NCI-H1105 treated with DMSO at 0.1 percent for 48 hours (cell line): ENCODE measurements at regions not wholly inside any gene's neighbourhood (a gene's known extent, or its start where the extent isn't known, plus 50 kb on each side); places are given as distances from the start of the nearest gene placed in this dataset.
A peak's percentile ranks its signal among the peaks of the same experiment; 100 is the strongest.
"Not testable (repeated sequence)": the region's sequence is repeated elsewhere in the genome, so short reads cannot be mapped to it uniquely, and the experiment has no call there.

Experiments used
- DNase-seq: peaks from one replicate; lab custom pipeline; 2025; lab: John Stamatoyannopoulos, UW

DNA sequence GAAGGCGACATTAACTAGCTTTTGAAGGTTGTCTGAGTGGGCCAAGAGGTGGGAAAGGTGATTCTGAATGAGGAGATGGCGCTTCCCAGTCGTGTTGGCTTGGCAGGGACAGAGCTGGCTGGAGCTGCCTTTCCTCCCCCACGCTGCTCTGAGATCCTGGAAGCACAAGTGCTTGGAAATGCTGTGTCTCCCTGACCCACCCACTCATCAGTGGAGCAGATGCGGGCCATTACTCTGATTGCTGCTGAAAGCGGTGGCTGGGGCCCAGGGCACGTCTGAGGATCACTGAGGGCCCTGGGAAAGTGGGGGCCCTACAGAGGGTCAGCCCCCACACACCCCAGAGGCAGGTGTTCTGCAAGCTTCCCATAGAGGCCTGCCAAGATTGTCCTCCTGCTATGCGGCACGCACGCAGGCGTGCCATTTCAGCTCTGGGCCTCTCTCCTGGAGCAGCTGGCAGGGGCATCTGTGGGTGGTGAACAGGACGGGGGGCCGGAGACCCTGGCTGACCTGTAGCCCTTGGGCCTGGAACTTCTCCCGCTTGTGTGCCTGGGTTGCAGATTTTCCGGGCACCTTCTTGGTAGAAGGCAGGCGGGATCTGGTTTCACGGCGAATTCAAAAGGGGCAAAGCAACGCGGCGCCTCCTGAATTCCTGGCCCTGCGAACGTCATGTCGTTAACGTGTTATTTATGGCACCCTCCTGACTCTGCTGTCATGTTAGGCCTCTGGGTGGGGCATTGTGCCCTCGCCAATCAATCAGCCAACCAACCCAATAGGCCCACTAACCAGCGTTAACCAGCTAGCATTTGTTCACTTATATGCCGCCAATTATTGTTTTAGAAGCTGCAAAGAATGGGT is 133.8 kb upstream of the TBX3 start:
- peak; percentile 74 for DNase-seq

DNA sequence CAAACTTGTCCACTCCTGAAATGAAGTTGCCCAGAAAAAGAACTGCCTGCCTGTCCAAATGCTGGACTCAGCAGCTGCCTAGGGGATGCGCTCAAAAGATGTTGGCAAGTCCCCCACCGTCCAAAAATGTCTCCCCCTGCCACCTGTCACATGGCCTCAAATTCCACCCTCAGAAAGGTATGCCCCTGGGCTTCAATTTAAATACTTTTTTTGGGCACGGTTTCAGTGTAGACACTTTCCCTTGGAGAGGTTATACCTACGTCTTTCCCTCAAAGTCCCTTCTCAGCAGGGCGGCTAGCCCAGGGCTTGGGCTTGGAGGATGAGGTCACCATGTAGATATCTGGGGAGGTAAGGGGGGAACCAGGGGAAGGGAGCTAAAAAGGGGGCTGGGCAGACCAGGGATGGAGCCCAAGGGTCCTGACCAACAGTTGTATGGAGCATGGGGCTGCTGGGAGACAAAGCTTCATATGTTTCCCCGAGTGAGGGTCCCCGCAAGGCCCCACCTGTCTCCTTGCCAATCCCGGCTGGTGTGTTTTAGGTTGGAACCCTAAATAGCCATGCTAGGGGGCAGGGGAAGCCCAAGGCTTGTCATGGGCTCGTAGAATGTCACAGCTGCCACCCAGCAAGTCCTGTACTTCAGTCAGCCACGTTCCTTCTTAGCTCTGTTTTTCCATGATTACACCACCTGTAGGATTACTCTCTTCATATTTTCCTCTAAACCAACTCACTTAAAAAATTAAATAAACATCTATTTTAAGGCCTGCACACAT is 131.2 kb upstream of the TBX3 start:
- DNase-seq: no peak

DNA sequence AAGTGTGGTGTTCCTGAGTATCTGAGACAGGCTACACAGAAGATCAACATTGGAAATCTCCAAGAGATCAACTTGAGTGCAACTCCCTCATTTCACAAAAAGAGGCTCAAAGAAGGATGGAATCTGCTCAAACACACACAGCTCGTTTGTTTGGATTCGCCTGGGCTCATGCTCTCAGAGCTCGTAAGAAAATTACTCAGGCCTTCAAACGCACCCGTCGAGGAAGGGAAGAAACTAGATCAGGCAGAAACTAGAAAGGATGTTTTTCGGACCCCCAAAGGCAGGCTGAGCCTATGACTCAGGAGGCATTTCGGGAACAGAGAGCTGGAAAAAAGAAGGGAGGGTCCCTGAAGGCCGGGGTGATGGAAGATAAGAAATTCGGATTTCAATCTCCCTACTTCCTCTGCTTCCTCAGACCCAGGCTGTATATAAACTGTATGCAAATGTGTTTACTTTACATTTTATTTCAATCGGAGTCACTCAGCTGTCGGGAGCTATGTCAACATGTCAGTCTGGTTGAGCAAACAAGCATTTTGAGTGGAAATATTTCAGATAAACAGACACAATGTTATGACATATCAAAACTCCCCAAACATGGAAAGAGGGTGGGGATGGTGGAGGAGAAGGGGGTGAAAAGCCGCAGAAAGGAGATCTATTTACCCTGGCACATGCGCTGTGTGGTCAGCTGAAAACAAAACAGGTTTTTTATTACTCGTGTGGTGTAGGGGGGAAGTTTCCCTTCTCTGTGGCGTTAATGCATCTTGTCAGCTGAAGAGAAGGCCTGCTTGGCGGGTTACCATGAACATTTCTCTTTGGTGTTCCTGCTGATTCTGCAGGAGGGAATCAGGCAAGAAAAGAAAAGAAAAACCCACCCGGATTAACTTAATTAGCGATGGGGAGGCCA is 129.1 kb upstream of the TBX3 start:
- DNase-seq: peak; percentile 69

GRCh38 chr12:114812384-114812783 is 128.4 kb upstream of the TBX3 start:
- DNase-seq: no peak

- no peak for DNase-seq
Observed at GRCh38 chr12:114809097-114809496, 125.1 kb upstream of the TBX3 start.

GRCh38 chr12:114801381-114801780 is 117.4 kb upstream of the TBX3 start:
- not testable (repeated sequence) for DNase-seq

- not testable (repeated sequence) for DNase-seq
Observed at GRCh38 chr12:114800566-114800965, 116.6 kb upstream of the TBX3 start.

DNA sequence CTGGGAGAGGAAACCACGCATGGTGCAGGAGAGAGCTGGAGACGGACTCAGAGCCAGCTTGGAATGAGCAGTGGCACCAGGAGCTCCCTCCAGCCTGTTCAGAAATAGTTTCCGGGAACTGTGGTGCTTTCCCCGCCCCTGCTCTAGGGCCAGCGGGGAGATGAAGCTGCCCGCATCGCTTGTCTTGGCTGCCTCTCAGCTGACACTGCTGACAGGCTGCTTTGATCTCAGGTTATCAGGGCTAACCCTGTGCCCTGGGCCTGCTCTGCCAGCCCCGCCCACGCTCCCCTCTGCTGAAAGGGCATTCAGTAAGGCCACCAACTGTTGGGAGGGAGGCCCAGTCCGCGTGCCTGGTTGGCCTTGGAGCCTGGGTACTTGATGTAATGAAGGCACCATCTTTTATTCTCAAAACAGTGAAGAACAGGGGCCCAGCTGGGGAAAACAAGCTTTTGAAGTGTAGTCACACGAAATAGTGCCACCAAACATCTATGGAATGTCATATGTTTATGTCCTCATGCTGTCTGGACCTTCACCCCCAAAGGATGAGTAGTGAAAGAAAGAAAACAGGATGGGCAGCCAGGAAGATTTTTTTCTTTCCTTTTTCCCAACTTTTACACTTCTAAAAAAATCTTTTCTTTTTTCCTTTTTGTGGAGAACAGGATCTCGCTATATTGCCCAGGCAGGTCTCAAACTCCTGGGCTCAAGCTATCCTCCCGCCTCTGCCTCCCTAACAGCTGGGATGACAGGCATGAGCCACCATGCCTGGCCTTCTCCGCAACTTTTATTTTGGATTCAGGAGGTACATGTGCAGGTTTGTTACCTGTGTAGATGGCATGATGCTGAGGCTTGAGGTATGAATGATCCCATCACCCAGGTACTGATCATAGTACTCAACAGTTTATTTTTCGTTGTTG is 115.9 kb upstream of the TBX3 start:
- DNase-seq: no peak

DNA sequence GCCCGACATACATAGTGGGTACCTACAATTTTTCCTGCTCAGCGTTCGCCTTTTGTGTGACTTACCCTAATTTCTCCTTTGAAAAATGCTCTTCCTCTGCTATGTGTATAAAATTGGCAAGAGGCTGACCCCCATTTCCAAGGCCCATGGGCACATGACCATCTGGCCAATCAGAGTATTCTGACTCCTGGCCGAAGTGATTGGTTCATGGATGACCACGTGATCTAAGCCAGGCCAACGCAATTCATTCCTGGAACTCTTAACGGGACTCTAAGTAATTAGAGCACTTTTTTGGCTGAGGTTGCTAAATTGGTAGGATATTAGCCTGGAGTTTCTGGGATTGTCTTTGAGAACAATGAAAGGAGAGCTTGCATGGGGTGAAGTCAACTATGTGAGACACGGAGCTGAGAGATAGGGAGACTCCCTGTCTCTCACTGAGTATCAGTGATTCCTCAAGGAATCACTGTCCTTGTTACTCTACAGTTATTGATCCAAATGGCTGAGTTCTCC is 110.1 kb upstream of the TBX3 start:
- no peak for DNase-seq

DNA sequence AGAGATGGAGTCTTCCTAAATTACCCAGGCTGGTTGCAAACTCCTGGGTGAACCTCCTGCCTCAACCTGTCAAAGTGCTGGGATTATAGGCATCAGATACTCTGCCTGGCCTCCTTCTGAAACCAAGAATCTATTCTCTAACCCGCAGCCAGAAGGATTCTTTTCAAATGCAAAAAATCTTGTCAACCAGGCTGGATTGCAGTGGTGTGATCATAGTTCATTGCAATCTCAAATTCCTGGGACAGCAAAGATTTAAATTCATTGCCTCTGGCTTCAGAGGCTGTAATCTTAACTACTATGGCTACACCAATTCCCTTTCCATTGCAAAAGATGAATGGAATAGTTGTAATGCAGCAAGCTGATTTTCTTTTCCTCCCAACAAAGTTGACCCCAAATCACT is 106.3 kb upstream of the TBX3 start:
- no peak for DNase-seq

DNA sequence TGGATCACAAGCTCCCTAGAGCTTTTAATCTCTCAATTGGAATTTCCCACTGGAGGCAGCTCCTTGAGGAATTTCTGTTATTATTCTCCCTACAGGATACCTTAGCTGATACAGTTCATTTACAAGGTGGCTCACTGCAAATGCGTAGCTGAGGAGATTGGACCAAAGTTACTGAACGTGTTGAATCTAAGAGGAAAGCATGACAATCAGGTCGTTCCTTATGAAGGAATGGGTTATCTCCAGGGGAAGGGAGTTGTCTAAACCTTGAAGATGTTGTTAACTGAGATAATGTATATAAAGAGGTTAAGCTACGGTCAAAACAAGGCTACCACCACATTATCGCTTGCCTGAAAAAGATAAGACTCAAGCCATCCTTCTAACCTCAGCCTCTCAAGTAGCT is 105.8 kb upstream of the TBX3 start:
- DNase-seq: no peak

DNA sequence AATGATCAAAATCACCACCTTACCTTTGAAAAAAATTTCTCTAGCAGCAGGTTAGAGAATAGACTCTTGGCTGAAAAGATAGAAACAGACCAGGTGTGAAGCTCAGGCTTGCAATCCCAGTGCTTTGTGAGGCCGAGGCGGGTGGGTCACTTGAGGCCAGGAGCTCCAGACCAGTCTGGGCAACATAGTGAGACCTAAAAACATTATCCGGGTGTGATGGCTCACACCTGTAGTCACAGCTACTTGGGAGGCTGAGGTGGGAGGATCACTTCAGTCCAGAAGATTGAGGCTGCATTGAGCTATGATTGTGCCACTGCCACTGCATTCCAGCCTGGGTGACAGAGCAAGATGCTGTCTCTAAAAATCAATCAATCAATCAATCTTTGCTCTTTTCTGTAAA is 105.3 kb upstream of the TBX3 start:
- DNase-seq: no peak

DNA sequence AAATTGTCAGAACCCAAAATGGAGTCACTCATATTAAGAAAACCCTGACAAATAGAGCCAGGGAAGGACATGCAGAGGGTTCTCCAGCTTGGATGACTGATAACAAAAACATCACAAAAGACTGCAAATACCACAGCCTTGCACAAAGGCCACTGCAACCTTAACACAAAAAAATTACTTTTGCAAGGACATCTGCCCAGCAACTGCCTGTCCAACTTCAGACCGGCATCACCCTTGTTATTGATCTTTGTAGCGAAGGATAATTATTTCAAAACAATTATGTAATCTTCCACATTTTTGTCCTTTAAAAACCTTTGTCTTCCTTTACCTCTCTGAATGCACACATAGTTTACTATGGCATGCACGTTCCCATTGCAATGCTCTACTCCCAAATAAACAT is 100.6 kb upstream of the TBX3 start:
- no peak for DNase-seq

- DNase-seq: peak; percentile 47
Observed at GRCh38 chr12:114783089-114783618, 99.2 kb upstream of the TBX3 start.

DNA sequence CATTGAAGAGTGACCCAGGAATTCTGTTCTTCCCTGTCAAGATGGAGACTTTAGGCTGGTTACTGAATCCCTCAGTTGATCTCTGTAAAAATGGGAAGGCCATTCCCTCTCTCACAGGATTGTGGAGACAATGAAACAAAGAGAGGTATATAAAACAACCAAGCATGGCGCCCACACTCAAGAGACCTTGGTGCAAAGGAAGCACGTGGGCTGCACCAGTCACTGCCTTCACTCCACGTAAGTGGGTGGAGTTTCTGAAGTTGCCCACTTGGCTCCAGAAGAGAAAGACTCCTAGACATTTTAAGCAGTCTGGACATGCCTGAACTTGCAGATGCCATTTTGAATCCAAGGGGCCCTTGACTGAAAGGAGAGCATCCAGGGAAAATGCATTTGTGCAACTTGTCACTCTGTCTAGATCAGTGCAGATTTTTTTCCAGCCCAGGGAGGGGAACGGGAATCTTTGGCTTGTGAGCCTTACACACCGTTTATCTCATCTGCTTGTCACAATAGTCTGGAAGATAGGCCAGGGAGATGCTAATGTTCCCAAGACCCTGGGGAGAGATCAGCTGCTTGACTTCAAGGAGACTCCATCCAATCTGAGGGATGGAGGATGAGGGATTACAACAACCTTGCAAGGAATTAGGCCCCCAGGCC is 96.9 kb upstream of the TBX3 start:
- DNase-seq: peak; percentile 84

GRCh38 chr12:114779647-114780046 is 95.7 kb upstream of the TBX3 start:
- DNase-seq: no peak

- no peak for DNase-seq
Observed at GRCh38 chr12:114779186-114779585, 95.2 kb upstream of the TBX3 start.

- DNase-seq: no peak
Observed at GRCh38 chr12:114776731-114777442, 92.9 kb upstream of the TBX3 start.

GRCh38 chr12:114774699-114775098 is 90.7 kb upstream of the TBX3 start:
- DNase-seq: no peak

DNA sequence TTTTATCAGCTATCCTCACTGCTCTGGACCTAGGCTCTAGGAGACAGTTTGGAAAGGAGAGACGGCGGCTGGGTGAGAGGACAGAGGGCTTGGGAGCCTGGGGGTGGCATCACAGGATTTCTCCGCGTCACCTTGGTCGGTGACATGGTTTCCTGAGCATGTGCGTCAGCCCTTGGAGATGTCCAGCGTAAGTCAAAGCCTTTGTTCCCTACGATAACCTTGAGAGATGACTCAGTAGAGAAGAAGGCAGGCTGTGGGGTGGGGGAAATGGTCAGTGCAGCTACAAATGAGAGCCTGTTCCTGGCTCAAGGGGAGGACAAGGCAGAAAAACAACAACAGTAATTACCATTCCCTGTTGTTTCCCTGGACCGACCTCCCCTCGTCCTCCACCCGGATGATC is 90.2 kb upstream of the TBX3 start:
- DNase-seq: no peak
